HL-60 (cell line): ENCODE measurements at regions not wholly inside any gene's neighbourhood (a gene's known extent, or its start where the extent isn't known, plus 50 kb on each side); places are given as distances from the start of the nearest gene placed in this dataset.

Experiments
- CTCF ChIP-seq: IDR thresholded peaks from one replicate; pipeline ENCODE4 v1.5.1; 2011; ENCODE audit warnings: low read length, control low read depth, inconsistent platforms; ENCODE audit not compliant: insufficient read depth
- GABPA ChIP-seq: IDR thresholded peaks from 2 replicates; pipeline ENCODE4 v1.6.1; 2012; ENCODE audit warnings: low read depth
- POLR2AphosphoS5 ChIP-seq: IDR thresholded peaks from 2 replicates; pipeline ENCODE4 v1.6.1; 2012; ENCODE audit warnings: low read depth
- REST ChIP-seq: IDR thresholded peaks from 2 replicates; pipeline ENCODE4 v1.6.1; 2012; ENCODE audit warnings: low read depth; ENCODE audit not compliant: insufficient replicate concordance

- TF ChIP-seq CTCF (no peak), POLR2AphosphoS5 (no peak), REST (no peak), GABPA (no peak)
These were observed 119.1 kb upstream of the JCAD start for GRCh38 chr10:30178356-30178964.
